ENCODE measurements at regions not wholly inside any gene's neighbourhood (a gene's known extent, or its start where the extent isn't known, plus 50 kb on each side); places are given as distances from the start of the nearest gene placed in this dataset.

GRCh38 chr15:98403169-98403568, 245.2 kb upstream of the IGF1R start:
- Mint-ChIP-seq H3K9me3 (peaks cover 10% of the 10 kb centered on the region), H3K36me3 (no peaks in the 10 kb centered on the region; the same call in 1 of the 2 replicates), H3K4me1 (no peaks in the 10 kb centered on the region), H3K27ac (no peak overlapping the region), H3K4me3 (no peak overlapping the region), H3K27me3 (ENCODE audit: low read depth) (no peaks in the 10 kb centered on the region; the same call in 1 of the 2 replicates)
- CTCF ChIA-PET, result interaction anchor here (1.1 to 1.4 kb wide), 2 partner anchors 21 to 95 kb away, joined by 3 to 4 read pairs; no protein-coding TSS in a partner anchor
- DNase-seq (ENCODE audit: low spot score), result no peak
- POLR2A ChIA-PET, result no interaction called here
- no peak for ATAC-seq
- TF ChIP-seq ZBTB43 (CRISPR knock-in tag; IDR thresholded peaks at IDR 0.05) (no peak), PRRX2 (CRISPR knock-in tag; IDR thresholded peaks at IDR 0.05) (no peak), E2F1 (CRISPR knock-in tag; IDR thresholded peaks at IDR 0.05) (no peak), FOXK1 (CRISPR knock-in tag; IDR thresholded peaks at IDR 0.05) (no peak), GRHL2 (CRISPR knock-in tag; IDR thresholded peaks at IDR 0.05; ENCODE audit: insufficient replicate concordance, severe bottlenecking) (no peak), SP1 (CRISPR knock-in tag; conservative IDR thresholded peaks at IDR 0.05) (no peak), MAX (CRISPR knock-in tag; IDR thresholded peaks at IDR 0.05) (no peak), CTCF (IDR thresholded peaks at IDR 0.05) (no peak)
- TF ChIP-seq, protein P1, sequence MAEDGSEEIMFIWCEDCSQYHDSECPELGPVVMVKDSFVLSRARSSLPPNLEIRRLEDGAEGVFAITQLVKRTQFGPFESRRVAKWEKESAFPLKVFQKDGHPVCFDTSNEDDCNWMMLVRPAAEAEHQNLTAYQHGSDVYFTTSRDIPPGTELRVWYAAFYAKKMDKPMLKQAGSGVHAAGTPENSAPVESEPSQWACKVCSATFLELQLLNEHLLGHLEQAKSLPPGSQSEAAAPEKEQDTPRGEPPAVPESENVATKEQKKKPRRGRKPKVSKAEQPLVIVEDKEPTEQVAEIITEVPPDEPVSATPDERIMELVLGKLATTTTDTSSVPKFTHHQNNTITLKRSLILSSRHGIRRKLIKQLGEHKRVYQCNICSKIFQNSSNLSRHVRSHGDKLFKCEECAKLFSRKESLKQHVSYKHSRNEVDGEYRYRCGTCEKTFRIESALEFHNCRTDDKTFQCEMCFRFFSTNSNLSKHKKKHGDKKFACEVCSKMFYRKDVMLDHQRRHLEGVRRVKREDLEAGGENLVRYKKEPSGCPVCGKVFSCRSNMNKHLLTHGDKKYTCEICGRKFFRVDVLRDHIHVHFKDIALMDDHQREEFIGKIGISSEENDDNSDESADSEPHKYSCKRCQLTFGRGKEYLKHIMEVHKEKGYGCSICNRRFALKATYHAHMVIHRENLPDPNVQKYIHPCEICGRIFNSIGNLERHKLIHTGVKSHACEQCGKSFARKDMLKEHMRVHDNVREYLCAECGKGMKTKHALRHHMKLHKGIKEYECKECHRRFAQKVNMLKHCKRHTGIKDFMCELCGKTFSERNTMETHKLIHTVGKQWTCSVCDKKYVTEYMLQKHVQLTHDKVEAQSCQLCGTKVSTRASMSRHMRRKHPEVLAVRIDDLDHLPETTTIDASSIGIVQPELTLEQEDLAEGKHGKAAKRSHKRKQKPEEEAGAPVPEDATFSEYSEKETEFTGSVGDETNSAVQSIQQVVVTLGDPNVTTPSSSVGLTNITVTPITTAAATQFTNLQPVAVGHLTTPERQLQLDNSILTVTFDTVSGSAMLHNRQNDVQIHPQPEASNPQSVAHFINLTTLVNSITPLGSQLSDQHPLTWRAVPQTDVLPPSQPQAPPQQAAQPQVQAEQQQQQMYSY (CRISPR knock-in tag; IDR thresholded peaks at IDR 0.05), result no peak
- TF ChIP-seq, protein P2, sequence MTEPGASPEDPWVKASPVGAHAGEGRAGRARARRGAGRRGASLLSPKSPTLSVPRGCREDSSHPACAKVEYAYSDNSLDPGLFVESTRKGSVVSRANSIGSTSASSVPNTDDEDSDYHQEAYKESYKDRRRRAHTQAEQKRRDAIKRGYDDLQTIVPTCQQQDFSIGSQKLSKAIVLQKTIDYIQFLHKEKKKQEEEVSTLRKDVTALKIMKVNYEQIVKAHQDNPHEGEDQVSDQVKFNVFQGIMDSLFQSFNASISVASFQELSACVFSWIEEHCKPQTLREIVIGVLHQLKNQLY (CRISPR knock-in tag; IDR thresholded peaks at IDR 0.05), result no peak
- TF ChIP-seq, protein P3, sequence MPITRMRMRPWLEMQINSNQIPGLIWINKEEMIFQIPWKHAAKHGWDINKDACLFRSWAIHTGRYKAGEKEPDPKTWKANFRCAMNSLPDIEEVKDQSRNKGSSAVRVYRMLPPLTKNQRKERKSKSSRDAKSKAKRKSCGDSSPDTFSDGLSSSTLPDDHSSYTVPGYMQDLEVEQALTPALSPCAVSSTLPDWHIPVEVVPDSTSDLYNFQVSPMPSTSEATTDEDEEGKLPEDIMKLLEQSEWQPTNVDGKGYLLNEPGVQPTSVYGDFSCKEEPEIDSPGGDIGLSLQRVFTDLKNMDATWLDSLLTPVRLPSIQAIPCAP (CRISPR knock-in tag; IDR thresholded peaks at IDR 0.05), result no peak

- ATAC-seq (no peak), DNase-seq (ENCODE audit: low spot score) (no peak)
- no peaks in the 10 kb centered on the region; the same call in 1 of the 2 replicates for H3K27me3 Mint-ChIP-seq (ENCODE audit: low read depth)
- no peak overlapping the region for H3K4me3 Mint-ChIP-seq
- H3K9me3 Mint-ChIP-seq, result peaks cover 10% of the 10 kb centered on the region
- no peaks in the 10 kb centered on the region for H3K4me1 Mint-ChIP-seq
- H3K36me3 Mint-ChIP-seq, result no peaks in the 10 kb centered on the region; the same call in 1 of the 2 replicates
- no peak overlapping the region for H3K27ac Mint-ChIP-seq
- CTCF ChIA-PET, result interaction anchor here (1.1 to 1.4 kb wide), 2 partner anchors 22 to 95 kb away, joined by 3 to 4 read pairs; no protein-coding TSS in a partner anchor
- POLR2A ChIA-PET, result no interaction called here
- no peak for TF ChIP-seq TCF7 (CRISPR knock-in tag; IDR thresholded peaks at IDR 0.05; ENCODE audit: low read depth)
- TF ChIP-seq FOXP1 (CRISPR knock-in tag; IDR thresholded peaks at IDR 0.05; ENCODE audit: borderline replicate concordance), result no peak
- no peak for TF ChIP-seq CTCF (IDR thresholded peaks at IDR 0.05)
- TF ChIP-seq ZNF219 (CRISPR knock-in tag; IDR thresholded peaks at IDR 0.05; ENCODE audit: borderline replicate concordance), result no peak
- TF ChIP-seq, protein P4, sequence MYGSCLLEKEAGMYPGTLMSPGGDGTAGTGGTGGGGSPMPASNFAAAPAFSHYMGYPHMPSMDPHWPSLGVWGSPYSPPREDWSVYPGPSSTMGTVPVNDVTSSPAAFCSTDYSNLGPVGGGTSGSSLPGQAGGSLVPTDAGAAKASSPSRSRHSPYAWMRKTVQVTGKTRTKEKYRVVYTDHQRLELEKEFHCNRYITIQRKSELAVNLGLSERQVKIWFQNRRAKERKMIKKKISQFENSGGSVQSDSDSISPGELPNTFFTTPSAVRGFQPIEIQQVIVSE (CRISPR knock-in tag; IDR thresholded peaks at IDR 0.05; ENCODE audit: borderline replicate concordance), result no peak
- TF ChIP-seq, protein P5, sequence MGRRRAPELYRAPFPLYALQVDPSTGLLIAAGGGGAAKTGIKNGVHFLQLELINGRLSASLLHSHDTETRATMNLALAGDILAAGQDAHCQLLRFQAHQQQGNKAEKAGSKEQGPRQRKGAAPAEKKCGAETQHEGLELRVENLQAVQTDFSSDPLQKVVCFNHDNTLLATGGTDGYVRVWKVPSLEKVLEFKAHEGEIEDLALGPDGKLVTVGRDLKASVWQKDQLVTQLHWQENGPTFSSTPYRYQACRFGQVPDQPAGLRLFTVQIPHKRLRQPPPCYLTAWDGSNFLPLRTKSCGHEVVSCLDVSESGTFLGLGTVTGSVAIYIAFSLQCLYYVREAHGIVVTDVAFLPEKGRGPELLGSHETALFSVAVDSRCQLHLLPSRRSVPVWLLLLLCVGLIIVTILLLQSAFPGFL (CRISPR knock-in tag; IDR thresholded peaks at IDR 0.05; ENCODE audit: borderline replicate concordance), result no peak
- no peak for TF ChIP-seq HMGXB4 (CRISPR knock-in tag; IDR thresholded peaks at IDR 0.05)
Measured at GRCh38 chr15:98403569-98403968, 244.8 kb upstream of the IGF1R start.

Measured in WTC11 (cell line).